K562 (cell line): ENCODE measurements at regions not wholly inside any gene's neighbourhood (a gene's known extent, or its start where the extent isn't known, plus 50 kb on each side); places are given as distances from the start of the nearest gene placed in this dataset.

Experiments
- ATAC-seq: fragments of 200-7000 bp; cut with Tn5 transposase; 3 replicates; pipeline ENCODE4 v1.9.1; 2020; ENCODE audit warnings: moderate library complexity
- BruUV-seq: library from RNA; stranded (reverse); fragments of 400-500 nt; replicated peaks from 2 replicates; lab custom pipeline; 2021; lab: Mats Ljungman, UMichigan
- CTCF ChIA-PET: fragments of 300-600 bp; formaldehyde crosslinking; extraction: SDS; loops from one replicate; lab custom pipeline; 2021; ENCODE audit warnings: low intra/inter-chr PET ratio; lab: Yijun Ruan, JAX
- POLR2A ChIA-PET: fragments of 300-600, 350-650 bp; sonication (Branson Sonifier 250); formaldehyde crosslinking; extraction: SDS; loops from one replicate; lab custom pipeline; 2021; ENCODE audit warnings: antibody characterized with exemption, inconsistent platforms; lab: Yijun Ruan, JAX
- DNase-seq, 4 experiments: peaks; one replicate each; pipeline versions ENCODE4 v3.0.0 to v3.0.0-alpha.2; 2011 to 2018; ENCODE audit warnings: low spot score in 3 of 4, mixed read lengths in 3 of 4; ENCODE audit errors: extremely low read depth in 1 of 4
- FAIRE-seq: peaks from 2 replicates; lab custom pipeline; 2011; peaks lifted over from hg19 to GRCh38; lab: Jason Lieb, UNC
- H2AFZ ChIP-seq: 2 replicates; pipeline ENCODE4 v1.6.0; 2011; ENCODE audit warnings: low read depth, low read length, control low read depth, inconsistent platforms
- H3K27ac ChIP-seq: fragments of 200-600 bp; 3 replicates; pipeline ENCODE4 v1.8.0; 2011; ENCODE audit warnings: low read depth, mild to moderate bottlenecking, control low read depth, inconsistent platforms, low read length, moderate library complexity, mixed read lengths; ENCODE audit errors: extremely low read depth
- H3K27me3 ChIP-seq, 2 experiments: fragments of 300-600 bp in 1 of 2; 2 replicates in 1 of 2; 3 replicates in 1 of 2; pipeline versions ENCODE4 v1.6.0 to v1.8.0; 2011; ENCODE audit warnings: inconsistent platforms in 2 of 2, low read length in 2 of 2, mild to moderate bottlenecking in 1 of 2, mixed read lengths in 1 of 2, moderate library complexity in 1 of 2; ENCODE audit not compliant: control insufficient read depth in 2 of 2, insufficient read depth in 2 of 2
- H3K36me3 ChIP-seq: fragments of 300-600 bp; 3 replicates; pipeline ENCODE4 v1.8.0; 2011; ENCODE audit warnings: mild to moderate bottlenecking, low read length, inconsistent platforms; ENCODE audit not compliant: control insufficient read depth, insufficient read depth
- H3K4me1 ChIP-seq, 2 experiments: fragments of 200-600 bp in 1 of 2; replicated peaks in 1 of 2; 2 replicates in 1 of 2; 3 replicates in 1 of 2; pipeline versions ENCODE4 v1.5.1 to v1.8.0; 2011; ENCODE audit warnings: inconsistent platforms in 2 of 2, low read length in 2 of 2, mild to moderate bottlenecking in 1 of 2, mixed read lengths in 1 of 2, moderate library complexity in 1 of 2; ENCODE audit not compliant: control insufficient read depth in 2 of 2, insufficient read depth in 2 of 2
- H3K4me2 ChIP-seq: 2 replicates; pipeline ENCODE4 v1.6.1; 2011; ENCODE audit warnings: low read length, control low read depth, inconsistent platforms, mixed read lengths; ENCODE audit not compliant: insufficient read depth
- H3K4me3 ChIP-seq: fragments of 200-600 bp; sonication (generic), shearing (Covaris generic); 2 replicates; pipeline ENCODE4 v1.5.1; 2016; ENCODE audit warnings: control low read depth, inconsistent platforms
- H3K79me2 ChIP-seq: fragments of 200-600 bp; 3 replicates; pipeline ENCODE4 v1.8.0; 2011; ENCODE audit warnings: low read length, inconsistent platforms; ENCODE audit not compliant: control insufficient read depth, insufficient read depth
- H3K9ac ChIP-seq, 2 experiments: 2 replicates each; pipeline versions ENCODE4 v1.6.0 to v1.6.1; 2011; ENCODE audit warnings: low read depth in 2 of 2, low read length in 2 of 2, control low read depth in 1 of 2, inconsistent platforms in 1 of 2, mild to moderate bottlenecking in 1 of 2, mixed read lengths in 1 of 2; ENCODE audit not compliant: insufficient read depth in 1 of 2
- H3K9me1 ChIP-seq: one replicate; pipeline ENCODE4 v1.6.0; 2011; ENCODE audit warnings: inconsistent platforms, mild to moderate bottlenecking, low read length, moderate library complexity; ENCODE audit not compliant: control insufficient read depth, insufficient read depth
- H3K9me3 ChIP-seq: replicated peaks from 2 replicates; pipeline ENCODE4 v1.5.1; 2011; ENCODE audit warnings: low read depth, low read length, inconsistent platforms; ENCODE audit not compliant: control insufficient read depth, insufficient read depth
- H4K20me1 ChIP-seq: replicated peaks from 2 replicates; pipeline ENCODE4 v1.6.1; 2011; ENCODE audit warnings: low read length, inconsistent platforms, mixed read lengths; ENCODE audit not compliant: control insufficient read depth, insufficient read depth
- ETV5 ChIP-seq: sonication (generic); formaldehyde crosslinking; IDR thresholded peaks from 2 replicates; pipeline ENCODE4 v1.4.0; 2020; ENCODE audit warnings: low read depth, mild to moderate bottlenecking, missing genetic modification reagents
- EZH2 ChIP-seq: IDR thresholded peaks from 2 replicates; pipeline ENCODE4 v1.6.1; 2012; ENCODE audit warnings: low read depth, mild to moderate bottlenecking, inconsistent platforms, low read length, borderline replicate concordance
- FOXJ3 ChIP-seq: sonication (generic); formaldehyde crosslinking; IDR thresholded peaks from 2 replicates; pipeline ENCODE4 v1.4.0; 2020; ENCODE audit warnings: mild to moderate bottlenecking, missing genetic modification reagents
- HNRNPLL ChIP-seq: fragments of 200-400 bp; formaldehyde crosslinking; IDR thresholded peaks from 2 replicates; pipeline ENCODE4 v1.6.1; 2017; ENCODE audit warnings: low read length, low read depth, mild to moderate bottlenecking; ENCODE audit not compliant: poor library complexity, severe bottlenecking
- KAT8 ChIP-seq: fragments of 450-650 bp; IDR thresholded peaks from 2 replicates; pipeline ENCODE4 v1.6.1; 2016; ENCODE audit warnings: low read depth, mild to moderate bottlenecking
- NONO ChIP-seq, 2 experiments: fragments of 200-400 bp in 1 of 2; fragments of 450-650 bp in 1 of 2; formaldehyde crosslinking in 1 of 2; IDR thresholded peaks; 2 replicates each; pipeline ENCODE4 v1.6.1; 2017; ENCODE audit warnings: low read depth in 2 of 2, mild to moderate bottlenecking in 2 of 2, moderate library complexity in 2 of 2, low read length in 1 of 2
- PHTF2 ChIP-seq: fragments of 250-450 bp; sonication (Bioruptor Pico); IDR thresholded peaks from 2 replicates; pipeline ENCODE4 v1.5.0; 2021; ENCODE audit warnings: mild to moderate bottlenecking
- THRAP3 ChIP-seq: fragments of 450-650 bp; IDR thresholded peaks from 2 replicates; pipeline ENCODE4 v1.6.1; 2016; ENCODE audit warnings: mild to moderate bottlenecking, inconsistent platforms, borderline replicate concordance
- TSC22D4 ChIP-seq: fragments of 450-650 bp; IDR thresholded peaks from 2 replicates; pipeline ENCODE4 v1.6.1; 2016; ENCODE audit warnings: missing genetic modification characterization, missing biosample characterization, control low read depth
- ZNF316 ChIP-seq: fragments of 450-650 bp; IDR thresholded peaks from 2 replicates; pipeline ENCODE4 v1.6.1; 2016
- ZNF318 ChIP-seq, 2 experiments: fragments of 450-650 bp; IDR thresholded peaks; 2 replicates each; pipeline ENCODE4 v1.6.1; 2016; ENCODE audit warnings: mild to moderate bottlenecking in 2 of 2, borderline replicate concordance in 1 of 2, low read depth in 1 of 2, moderate library complexity in 1 of 2
- ZNF408 ChIP-seq: fragments of 250-450 bp; sonication (Bioruptor Pico); IDR thresholded peaks from 2 replicates; pipeline ENCODE4 v1.4.0; 2020; ENCODE audit warnings: low read depth, mild to moderate bottlenecking, moderate library complexity
- ZNF717 ChIP-seq: fragments of 250-450 bp; sonication (Bioruptor Pico); IDR thresholded peaks from 2 replicates; pipeline ENCODE4 v1.5.0; 2021
- WGBS: fragments of 100-300 bp; shearing (Covaris generic); methylation state at CpG from one replicate; pipeline ENCODE4 v1.1.6; 2016; ENCODE audit warnings: low coverage, mixed read lengths; ENCODE audit not compliant: insufficient coverage; ENCODE audit errors: missing lambda C conversion rate; 5-methylcytosine and 5-hydroxymethylcytosine counted together
- in situ Hi-C: fragments of 300-500 bp; cut with MboI; formaldehyde crosslinking; loops from 4 replicates; pipeline ENCODE4 v1.15.0; 2018; ENCODE audit warnings: inconsistent platforms, mixed read lengths
- intact Hi-C: fragments of 100-400 bp; cut with micrococcal nuclease; formaldehyde crosslinking; loops from 2 replicates; pipeline ENCODE4 v1.14.2; 2022

GRCh38 chr4:62191451-62192240 is 991.5 kb downstream of the ADGRL3 start:
- CTCF ChIA-PET = no interaction called here
- TF ChIP-seq ETV5 (CRISPR knock-in tag) (no peak), ZNF717 (CRISPR knock-in tag) (no peak), FOXJ3 (no peak), THRAP3 (no peak), ZNF408 (CRISPR knock-in tag) (no peak), EZH2 (no peak), TSC22D4 (tag) (no peak), ZNF318 (IDR thresholded peaks at IDR 0.05; ENCODE audit: borderline replicate concordance in 1 of 2, low read depth in 1 of 2) (no peak), NONO (IDR thresholded peaks at IDR 0.05; ENCODE audit: low read depth in 2 of 2, low read length in 1 of 2) (no peak), HNRNPLL (no peak), PHTF2 (CRISPR knock-in tag) (no peak), ZNF316 (no peak), KAT8 (no peak)
- TF ChIP-seq, all 486 proteins: peak for 0
- Histone ChIP-seq H3K4me2 (no peak overlapping the region), H3K9ac (no peak overlapping the region), H3K4me3 (no peak overlapping the region), H3K9me1 (no peaks in the 10 kb centered on the region), H4K20me1 (no peaks in the 10 kb centered on the region), H3K27me3 (no peaks in the 10 kb centered on the region), H3K9me3 (no peaks in the 10 kb centered on the region), H2AFZ (no peak overlapping the region), H3K36me3 (no peaks in the 10 kb centered on the region), H3K4me1 (no peaks in the 10 kb centered on the region), H3K79me2 (no peaks in the 10 kb centered on the region), H3K27ac (no peak overlapping the region)
- BruUV-seq = no TSS peak
- DNase-seq (no peak), ATAC-seq (no peak), FAIRE-seq (no peak)
- intact Hi-C loops (no loop called here), in situ Hi-C loops (no loop called here)
- POLR2A ChIA-PET = no interaction called here
- WGBS = 0% methylated on average over 7 of the region's 7 CpGs
